ENCODE measurements at regions not wholly inside any gene's neighbourhood (a gene's known extent, or its start where the extent isn't known, plus 50 kb on each side); places are given as distances from the start of the nearest gene placed in this dataset.

DNA sequence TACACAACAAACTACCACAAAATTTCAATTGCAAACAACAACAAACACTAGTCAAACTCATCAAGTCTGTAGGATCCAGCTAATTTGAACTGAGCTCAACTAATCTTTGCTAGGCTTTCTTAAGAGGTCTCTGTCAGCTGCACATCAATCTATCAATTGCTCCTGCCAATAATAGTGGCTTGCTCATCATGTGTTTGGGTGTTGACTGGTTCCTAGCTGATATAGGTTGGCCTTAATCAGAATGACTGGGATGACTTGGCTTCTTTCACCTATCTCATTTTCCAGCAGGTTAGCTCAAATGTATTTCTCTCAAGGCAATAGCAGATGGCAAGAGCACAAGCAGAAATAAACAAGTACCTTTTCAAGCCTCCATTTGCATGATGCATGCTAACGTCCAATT, 370.3 kb upstream of the NFE2L3 start:
- TF ChIP-seq, protein P1, sequence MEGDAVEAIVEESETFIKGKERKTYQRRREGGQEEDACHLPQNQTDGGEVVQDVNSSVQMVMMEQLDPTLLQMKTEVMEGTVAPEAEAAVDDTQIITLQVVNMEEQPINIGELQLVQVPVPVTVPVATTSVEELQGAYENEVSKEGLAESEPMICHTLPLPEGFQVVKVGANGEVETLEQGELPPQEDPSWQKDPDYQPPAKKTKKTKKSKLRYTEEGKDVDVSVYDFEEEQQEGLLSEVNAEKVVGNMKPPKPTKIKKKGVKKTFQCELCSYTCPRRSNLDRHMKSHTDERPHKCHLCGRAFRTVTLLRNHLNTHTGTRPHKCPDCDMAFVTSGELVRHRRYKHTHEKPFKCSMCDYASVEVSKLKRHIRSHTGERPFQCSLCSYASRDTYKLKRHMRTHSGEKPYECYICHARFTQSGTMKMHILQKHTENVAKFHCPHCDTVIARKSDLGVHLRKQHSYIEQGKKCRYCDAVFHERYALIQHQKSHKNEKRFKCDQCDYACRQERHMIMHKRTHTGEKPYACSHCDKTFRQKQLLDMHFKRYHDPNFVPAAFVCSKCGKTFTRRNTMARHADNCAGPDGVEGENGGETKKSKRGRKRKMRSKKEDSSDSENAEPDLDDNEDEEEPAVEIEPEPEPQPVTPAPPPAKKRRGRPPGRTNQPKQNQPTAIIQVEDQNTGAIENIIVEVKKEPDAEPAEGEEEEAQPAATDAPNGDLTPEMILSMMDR (IDR thresholded peaks at IDR 0.05) = no peak
- no peak for TF ChIP-seq POLR2A (IDR thresholded peaks at IDR 0.05)
